ENCODE measurements at regions not wholly inside any gene's neighbourhood (a gene's known extent, or its start where the extent isn't known, plus 50 kb on each side); places are given as distances from the start of the nearest gene placed in this dataset.

- no peak for TF ChIP-seq CTCF (IDR thresholded peaks at IDR 0.05)
- no peak for TF ChIP-seq POLR2AphosphoS5 (IDR thresholded peaks at IDR 0.05)
- TF ChIP-seq EP300 (IDR thresholded peaks at IDR 0.05; ENCODE audit: low read depth), result no peak
- no peak for TF ChIP-seq POLR2A (IDR thresholded peaks at IDR 0.05)
Measured at GRCh38 chr1:184854036-184854435, 99.4 kb upstream of the EDEM3 start.
